H7 (cell line): ENCODE measurements at regions not wholly inside any gene's neighbourhood (a gene's known extent, or its start where the extent isn't known, plus 50 kb on each side); places are given as distances from the start of the nearest gene placed in this dataset.

Source experiments
- DNase-seq: peaks from one replicate; pipeline ENCODE4 v3.0.0; 2012
- H3K27me3 ChIP-seq: 2 replicates; pipeline ENCODE4 v1.6.0; 2011; ENCODE audit warnings: mild to moderate bottlenecking, low read length; ENCODE audit not compliant: control insufficient read depth, insufficient read depth
- H3K36me3 ChIP-seq: replicated peaks from 2 replicates; pipeline ENCODE4 v1.5.1; 2011; ENCODE audit warnings: low read length; ENCODE audit not compliant: control insufficient read depth, insufficient read depth
- H3K4me3 ChIP-seq: 2 replicates; pipeline ENCODE4 v1.5.1; 2011; ENCODE audit warnings: low read depth, mild to moderate bottlenecking, control low read depth, low read length, moderate library complexity; ENCODE audit not compliant: insufficient read depth

- no peak overlapping the region for H3K4me3 ChIP-seq
- no peaks in the 10 kb centered on the region for H3K36me3 ChIP-seq
- DNase-seq: no peak
- no peaks in the 10 kb centered on the region for H3K27me3 ChIP-seq
Observed at GRCh38 chr4:81634766-81635549, 163.3 kb upstream of the RASGEF1B start.

- Histone ChIP-seq H3K36me3 (no peaks in the 10 kb centered on the region), H3K4me3 (no peak overlapping the region), H3K27me3 (no peaks in the 10 kb centered on the region)
- no peak for DNase-seq
Observed at GRCh38 chr4:81634165-81634564, 162.5 kb upstream of the RASGEF1B start.

DNA sequence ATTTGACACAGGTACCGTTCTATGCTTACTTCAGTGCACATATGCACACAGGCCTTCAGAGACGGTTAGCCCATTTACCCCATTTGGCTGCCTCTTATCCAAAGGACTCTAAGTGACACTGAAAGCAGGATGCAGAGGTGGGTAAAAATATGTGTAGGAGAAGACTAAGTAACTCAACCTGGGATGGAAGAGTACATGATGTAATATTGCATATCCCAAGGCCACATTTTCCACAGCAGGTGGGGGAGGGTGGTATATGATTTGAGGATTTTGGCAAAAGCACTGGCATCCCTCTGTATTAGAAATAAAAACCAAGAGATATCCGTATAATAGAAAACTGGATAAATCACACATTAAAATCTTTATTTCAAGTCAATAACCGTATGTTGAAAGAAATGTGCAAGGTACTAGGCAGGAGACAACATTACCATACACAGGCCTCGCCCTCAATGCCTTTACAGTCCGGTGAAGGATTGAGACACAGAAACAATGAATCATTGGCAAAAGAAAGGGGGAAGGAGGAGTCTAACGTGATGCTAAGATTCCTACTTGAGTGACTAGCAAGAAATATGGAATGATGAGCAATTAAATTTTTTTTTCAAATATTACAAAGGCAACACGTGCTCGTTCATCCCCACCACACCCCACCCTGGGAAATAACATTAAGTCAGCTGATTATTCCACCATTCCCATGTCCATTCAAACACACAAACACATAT lies 161.0 kb upstream of the RASGEF1B start:
- Histone ChIP-seq H3K36me3 (no peaks in the 10 kb centered on the region), H3K4me3 (no peak overlapping the region), H3K27me3 (no peaks in the 10 kb centered on the region)
- no peak for DNase-seq

GRCh38 chr4:81631958-81632441 lies 160.3 kb upstream of the RASGEF1B start:
- DNase-seq: no peak
- no peak overlapping the region for H3K4me3 ChIP-seq
- no peaks in the 10 kb centered on the region for H3K36me3 ChIP-seq
- no peaks in the 10 kb centered on the region for H3K27me3 ChIP-seq

- Histone ChIP-seq H3K4me3 (no peak overlapping the region), H3K27me3 (no peaks in the 10 kb centered on the region), H3K36me3 (no peaks in the 10 kb centered on the region)
- no peak for DNase-seq
Observed at GRCh38 chr4:81629366-81629765, 157.7 kb upstream of the RASGEF1B start.

DNA sequence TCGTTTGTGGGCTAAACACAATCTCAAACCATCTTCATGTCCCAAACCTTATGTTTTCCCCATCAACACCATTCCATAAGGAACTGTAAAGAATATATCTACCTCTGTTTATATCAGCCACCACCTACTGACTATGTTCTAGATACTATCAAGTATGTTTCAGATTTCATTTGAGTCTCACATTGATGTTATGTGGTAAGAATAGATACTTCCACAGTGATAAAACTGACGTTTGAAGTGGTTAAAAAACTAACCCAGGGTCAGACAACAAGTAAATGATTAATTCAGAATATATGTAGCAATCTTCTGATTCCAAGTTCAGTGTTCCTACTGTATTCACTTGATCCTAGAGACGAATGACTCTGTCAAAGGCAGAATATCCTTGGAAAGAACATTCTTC lies 156.8 kb upstream of the RASGEF1B start:
- Histone ChIP-seq H3K4me3 (no peak overlapping the region), H3K27me3 (no peaks in the 10 kb centered on the region), H3K36me3 (no peaks in the 10 kb centered on the region)
- no peak for DNase-seq

DNA sequence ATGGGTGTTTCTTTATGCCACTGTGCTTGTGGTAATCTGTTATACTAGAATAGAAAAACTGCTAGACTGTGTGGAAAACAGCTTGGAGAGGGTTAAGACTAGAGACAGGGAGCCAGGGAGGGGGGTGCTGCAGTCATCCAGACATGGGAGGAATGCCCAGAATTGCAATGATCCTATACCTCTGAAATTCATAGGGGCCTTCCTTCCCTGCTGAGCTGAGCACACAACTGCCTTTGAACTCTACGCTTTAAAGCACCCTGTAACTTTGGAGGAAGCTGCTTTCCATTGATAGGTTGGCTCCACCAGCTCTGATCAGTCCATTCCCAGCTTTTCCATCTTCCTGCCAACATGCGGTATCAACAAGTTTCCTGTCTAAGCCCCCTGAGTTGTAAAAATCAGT lies 155.9 kb upstream of the RASGEF1B start:
- no peak for DNase-seq
- no peak overlapping the region for H3K4me3 ChIP-seq

DNA sequence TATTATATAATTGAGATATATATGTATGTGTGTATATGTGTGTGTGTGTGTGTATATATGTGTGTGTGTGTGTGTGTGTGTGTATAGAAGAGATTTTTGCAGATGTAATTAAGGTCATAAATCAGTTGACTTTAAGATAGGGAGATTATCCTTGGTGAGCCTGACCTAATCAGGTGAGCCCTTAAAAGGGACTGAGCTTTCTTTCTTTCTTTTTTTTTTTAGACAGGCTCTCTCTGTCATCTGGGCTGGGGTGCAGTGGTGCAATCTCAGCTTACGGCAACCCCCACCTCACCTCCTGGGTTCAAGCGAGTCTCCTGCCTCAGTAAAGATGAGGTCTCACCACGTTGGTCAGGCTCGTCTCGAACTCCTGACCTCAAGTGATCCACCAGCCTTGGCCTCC lies 155.1 kb upstream of the RASGEF1B start:
- DNase-seq: no peak
- no peaks in the 10 kb centered on the region for H3K36me3 ChIP-seq
- H3K4me3 ChIP-seq: no peak overlapping the region
- no peaks in the 10 kb centered on the region for H3K27me3 ChIP-seq

More for the DNA sequence above, 155.9 kb upstream of the RASGEF1B start:
- no peaks in the 10 kb centered on the region for H3K36me3 ChIP-seq
- no peaks in the 10 kb centered on the region for H3K27me3 ChIP-seq

DNA sequence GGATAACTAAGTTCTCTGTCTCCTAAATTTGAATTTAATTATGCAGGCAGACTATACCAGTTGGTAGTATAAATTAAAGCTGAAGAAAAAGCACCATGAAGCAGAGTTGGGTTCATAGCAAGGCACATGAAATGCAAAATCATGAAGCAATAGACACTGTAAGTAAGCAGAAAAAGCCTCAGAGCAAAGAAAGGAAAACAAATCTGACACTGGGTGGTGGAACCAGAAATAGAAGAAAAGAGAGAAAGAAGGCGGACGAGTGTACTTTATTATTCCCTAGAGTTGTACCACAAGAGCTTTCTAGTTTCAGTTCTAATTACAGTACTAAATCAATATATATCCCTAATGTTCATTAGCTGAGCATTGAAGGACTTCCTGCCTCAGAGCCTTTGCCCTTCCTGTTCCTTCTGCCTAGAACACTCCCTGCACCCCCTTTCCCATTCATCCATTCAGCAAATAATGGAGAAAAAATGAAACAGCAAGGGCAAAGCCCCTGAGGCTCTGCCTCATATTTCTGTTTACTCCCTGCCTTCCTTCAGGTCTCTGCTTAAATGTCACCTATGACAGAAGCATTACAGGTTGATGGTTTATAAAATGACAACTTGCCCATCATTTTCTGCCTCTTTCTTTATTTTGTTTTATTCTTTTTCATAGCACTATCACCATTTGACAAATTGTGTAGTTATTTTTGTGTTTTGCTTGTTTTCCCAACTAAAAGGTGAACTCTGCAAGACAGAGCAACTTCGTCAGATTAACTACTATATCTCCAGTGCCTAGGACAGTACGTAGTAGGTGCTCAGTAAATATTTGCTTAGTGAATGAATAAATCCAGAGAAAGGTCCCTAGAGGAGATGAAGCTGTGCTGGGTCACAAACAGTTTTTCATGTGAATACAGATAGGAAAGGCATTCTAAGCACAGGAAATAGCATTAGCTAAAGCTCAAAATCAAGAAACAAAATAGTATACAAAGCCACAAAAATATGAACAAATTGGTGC lies 154.0 kb upstream of the RASGEF1B start:
- Histone ChIP-seq H3K36me3 (no peaks in the 10 kb centered on the region), H3K4me3 (no peak overlapping the region)
- no peak for DNase-seq

GRCh38 chr4:81623434-81623833 lies 151.7 kb upstream of the RASGEF1B start:
- H3K27me3 ChIP-seq: no peaks in the 10 kb centered on the region
- no peak overlapping the region for H3K4me3 ChIP-seq
- no peak for DNase-seq
- H3K36me3 ChIP-seq: no peaks in the 10 kb centered on the region

More for the DNA sequence above, 154.0 kb upstream of the RASGEF1B start:
- no peaks in the 10 kb centered on the region for H3K27me3 ChIP-seq

- DNase-seq: no peak
- H3K27me3 ChIP-seq: no peaks in the 10 kb centered on the region
- no peak overlapping the region for H3K4me3 ChIP-seq
- H3K36me3 ChIP-seq: no peaks in the 10 kb centered on the region
Observed at GRCh38 chr4:81622474-81623184, 150.9 kb upstream of the RASGEF1B start.

DNA sequence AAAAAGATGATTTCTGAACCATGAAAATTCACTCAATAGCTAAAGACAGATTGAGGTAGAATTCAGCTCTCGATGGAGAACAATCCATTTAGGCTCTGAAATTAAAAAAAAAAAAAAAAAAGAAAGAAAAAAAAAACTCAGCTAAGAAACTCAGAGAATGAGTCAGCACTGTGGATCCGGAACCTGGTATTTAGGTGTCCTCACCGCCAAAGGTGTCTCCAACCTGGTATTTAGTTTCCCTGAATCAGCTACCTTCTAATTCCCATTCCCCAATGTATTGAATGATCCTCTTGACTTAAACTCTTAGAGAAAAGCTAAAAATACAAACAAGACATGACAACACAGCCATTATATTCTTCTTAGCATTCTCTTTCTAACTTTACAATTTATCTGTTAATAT lies 150.3 kb upstream of the RASGEF1B start:
- Histone ChIP-seq H3K4me3 (no peak overlapping the region), H3K36me3 (no peaks in the 10 kb centered on the region), H3K27me3 (no peaks in the 10 kb centered on the region)
- DNase-seq: no peak

DNA sequence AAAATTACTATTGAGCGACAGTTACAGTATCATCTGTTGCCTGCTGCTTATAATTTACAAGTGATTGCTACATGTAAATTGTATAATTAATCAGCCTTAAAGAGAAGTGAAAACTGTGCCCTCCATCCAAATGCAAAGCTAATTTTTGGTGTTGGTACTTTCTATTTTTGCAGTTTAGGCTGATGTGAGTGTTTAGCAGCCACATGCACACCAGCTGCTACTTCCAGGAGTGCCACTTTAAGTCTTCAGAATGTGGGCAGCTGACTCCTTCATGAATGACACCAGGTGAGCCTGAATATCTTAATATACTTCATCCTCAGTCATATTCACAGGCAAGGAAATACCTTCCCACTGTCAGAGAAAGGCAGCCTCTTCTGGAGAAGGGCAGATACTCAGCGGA lies 149.8 kb upstream of the RASGEF1B start:
- DNase-seq: no peak
- no peak overlapping the region for H3K4me3 ChIP-seq

GRCh38 chr4:81620442-81620841 lies 148.7 kb upstream of the RASGEF1B start:
- DNase-seq: no peak
- no peaks in the 10 kb centered on the region for H3K27me3 ChIP-seq
- no peaks in the 10 kb centered on the region for H3K36me3 ChIP-seq
- no peak overlapping the region for H3K4me3 ChIP-seq

More for the DNA sequence above, 149.8 kb upstream of the RASGEF1B start:
- Histone ChIP-seq H3K27me3 (no peaks in the 10 kb centered on the region), H3K36me3 (no peaks in the 10 kb centered on the region)
